ENCODE measurements at regions not wholly inside any gene's neighbourhood (a gene's known extent, or its start where the extent isn't known, plus 50 kb on each side); places are given as distances from the start of the nearest gene placed in this dataset.

DNA sequence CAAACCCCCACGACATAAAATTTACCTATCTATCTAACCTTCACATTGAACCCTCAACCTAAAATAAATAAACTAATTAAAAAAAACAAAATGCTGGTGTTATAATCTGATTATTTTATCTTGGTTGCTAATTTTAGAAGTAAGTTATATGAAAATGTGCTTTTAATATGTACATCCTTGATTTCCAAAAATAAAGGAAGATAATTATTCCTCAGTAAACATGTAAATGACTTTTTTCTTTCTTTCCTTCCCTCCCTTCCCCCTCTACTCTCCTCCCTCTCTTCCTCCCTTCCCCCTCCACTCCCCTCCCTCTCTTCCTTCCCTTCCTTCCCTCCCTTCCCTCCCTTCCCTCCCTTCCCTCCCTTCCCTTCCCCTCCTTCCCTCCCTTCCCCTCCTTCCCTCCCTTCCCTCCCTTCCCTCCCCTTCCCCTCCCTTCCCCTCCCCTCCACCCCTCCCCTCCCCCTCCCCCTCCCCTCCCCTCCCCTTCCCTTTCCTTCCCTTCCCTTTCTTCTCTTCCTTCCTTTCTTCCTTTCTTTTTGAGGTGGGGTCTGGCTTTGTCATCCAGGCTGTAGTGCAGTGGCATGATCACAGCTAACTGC lies 180.0 kb upstream of the GIMD1 start:
- TF ChIP-seq POLR2A (IDR thresholded peaks at IDR 0.05; ENCODE audit: low read length) (no peak), GATA1 (IDR thresholded peaks at IDR 0.05; ENCODE audit: low read depth, low read length) (no peak)
